ENCODE measurements at regions not wholly inside any gene's neighbourhood (a gene's known extent, or its start where the extent isn't known, plus 50 kb on each side); places are given as distances from the start of the nearest gene placed in this dataset.

- no peak for TF ChIP-seq CTCF (conservative IDR thresholded peaks at IDR 0.05; ENCODE audit: low read length)
- TF ChIP-seq EZH2phosphoT487 (IDR thresholded peaks at IDR 0.05; ENCODE audit: borderline replicate concordance, low read depth, low read length): no peak
Observed at GRCh38 chr16:86921289-86921688, 342.9 kb downstream of the FOXL1 start.

All from OCI-LY7 (cell line).